ENCODE measurements at regions not wholly inside any gene's neighbourhood (a gene's known extent, or its start where the extent isn't known, plus 50 kb on each side); places are given as distances from the start of the nearest gene placed in this dataset.

DNA sequence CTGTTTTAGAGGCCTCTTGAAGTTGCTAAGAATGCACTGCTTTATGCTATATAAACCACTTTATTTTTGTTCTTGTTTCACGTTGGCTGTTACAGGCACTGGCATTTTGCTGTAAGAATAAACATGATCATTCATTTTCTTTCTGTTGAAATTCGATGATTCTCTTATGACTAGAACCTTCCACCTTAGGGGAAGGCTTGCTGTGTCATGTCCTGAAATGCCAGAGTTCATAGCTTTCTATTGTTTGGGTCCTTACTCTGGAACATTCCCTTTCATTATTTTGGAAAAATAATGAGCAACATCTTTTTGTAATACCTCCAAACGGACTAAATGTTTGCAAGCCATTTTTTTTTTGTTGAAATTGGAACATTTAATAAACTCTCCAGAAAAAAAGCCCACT lies 495.1 kb upstream of the POT1 start:
- TF ChIP-seq TARDBP (IDR thresholded peaks at IDR 0.05) = no peak
- no peak for TF ChIP-seq ELF4 (IDR thresholded peaks at IDR 0.05)
- TF ChIP-seq LEF1 (IDR thresholded peaks at IDR 0.05; ENCODE audit: borderline replicate concordance) = no peak
- TF ChIP-seq FOXK2 (IDR thresholded peaks at IDR 0.05) = no peak

All from HEK293T (cell line).